Activated CD4-positive, alpha-beta T cell treated with anti-CD3 and anti-CD28 coated beads, Interleukin-10, Interleukin-2, amounts not matched to agents 100 ng/mL and 50 ng/mL, durations not matched to agents 16 hours and 8 hours (primary cell): ENCODE measurements at regions not wholly inside any gene's neighbourhood (a gene's known extent, or its start where the extent isn't known, plus 50 kb on each side); places are given as distances from the start of the nearest gene placed in this dataset.
"Not testable (repeated sequence)": the region's sequence is repeated elsewhere in the genome, so short reads cannot be mapped to it uniquely, and the experiment has no call there.

Experiments
- DNase-seq: peaks from one replicate; pipeline ENCODE4 v3.0.0-alpha.2; 2020

GRCh38 chr14:52122163-52122562, 53.3 kb upstream of the NID2 start:
- DNase-seq: not testable (repeated sequence)

- no peak for DNase-seq
Measured at GRCh38 chr14:52121441-52121840, 52.6 kb upstream of the NID2 start.

GRCh38 chr14:52119030-52119429, 50.2 kb upstream of the NID2 start:
- no peak for DNase-seq
